ENCODE measurements at regions not wholly inside any gene's neighbourhood (a gene's known extent, or its start where the extent isn't known, plus 50 kb on each side); places are given as distances from the start of the nearest gene placed in this dataset.
"Not testable (repeated sequence)": the region's sequence is repeated elsewhere in the genome, so short reads cannot be mapped to it uniquely, and the experiment has no call there.

DNA sequence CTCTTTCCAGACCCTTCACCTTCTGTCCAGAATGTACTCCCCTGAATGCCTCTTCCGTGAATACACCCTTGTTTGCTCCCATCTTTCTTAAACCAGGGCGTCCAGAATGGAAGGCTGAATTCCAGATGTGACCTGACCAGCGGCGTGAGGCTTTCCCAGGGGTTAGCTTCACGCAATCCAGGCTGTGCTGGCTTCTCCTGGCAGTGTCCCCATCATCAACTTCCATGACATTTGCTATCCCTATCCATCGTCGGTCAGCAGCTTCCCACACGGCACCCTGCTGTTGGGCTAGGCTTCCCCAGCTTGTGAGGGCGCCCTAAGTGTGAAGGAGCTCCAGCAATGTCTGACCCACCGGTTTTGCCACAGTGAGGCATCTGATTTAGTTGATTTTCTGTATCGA lies 339.8 kb upstream of the TNRC6C start:
- Mint-ChIP-seq H3K27ac (no peak overlapping the region), H3K4me1 (peaks cover 5% of the 10 kb centered on the region)

DNA sequence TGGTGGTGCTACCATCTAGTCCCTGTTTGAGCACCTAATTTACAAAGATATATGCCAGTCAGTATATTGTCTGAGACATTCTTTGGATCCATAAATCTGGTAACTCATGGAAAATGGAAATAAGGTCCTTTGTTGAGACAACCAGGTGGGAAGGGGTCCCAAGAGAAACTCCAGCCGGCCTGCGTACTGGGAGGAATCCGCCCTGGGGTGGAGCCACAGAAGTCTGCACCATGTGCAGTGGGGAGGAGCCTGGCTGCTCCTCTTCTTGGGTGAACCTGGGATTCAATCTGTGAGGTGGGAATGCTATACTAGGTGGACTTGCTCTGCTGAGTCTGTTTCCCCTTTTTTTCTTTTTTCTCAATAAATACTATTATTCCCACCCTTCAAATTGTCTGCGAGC lies 339.2 kb upstream of the TNRC6C start:
- Mint-ChIP-seq H3K27me3 (peaks cover 54% of the 10 kb centered on the region), H3K4me3 (no peak overlapping the region), H3K9me3 (peaks cover 3% of the 10 kb centered on the region), H3K27ac (no peak overlapping the region), H3K36me3 (no peaks in the 10 kb centered on the region), H3K4me1 (peaks cover 5% of the 10 kb centered on the region)
- no peak for ATAC-seq

More for the DNA sequence above, 339.8 kb upstream of the TNRC6C start:
- no peak for ATAC-seq
- Mint-ChIP-seq H3K4me3 (no peak overlapping the region), H3K36me3 (no peaks in the 10 kb centered on the region), H3K27me3 (peaks cover 54% of the 10 kb centered on the region), H3K9me3 (peaks cover 3% of the 10 kb centered on the region)

DNA sequence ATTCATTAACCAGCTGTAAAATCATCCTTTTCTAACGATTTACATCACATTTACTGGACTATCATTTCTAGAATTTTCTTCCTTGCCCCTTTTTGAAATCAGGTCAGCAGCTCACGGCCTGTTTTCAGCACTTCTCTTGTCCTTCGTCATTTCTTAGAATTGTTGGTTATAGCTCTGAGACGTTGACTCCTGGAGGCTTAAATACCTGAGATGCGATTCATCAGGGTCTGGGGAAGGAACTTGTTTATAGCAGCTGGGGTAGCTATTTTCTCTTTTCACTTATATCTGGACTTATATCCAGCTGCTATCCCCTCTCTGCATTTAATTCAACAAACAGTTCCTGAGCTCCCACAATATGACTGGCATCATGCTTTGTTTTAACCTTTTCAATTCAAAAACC lies 338.7 kb upstream of the TNRC6C start:
- peaks cover 54% of the 10 kb centered on the region for H3K27me3 Mint-ChIP-seq
- H3K9me3 Mint-ChIP-seq = peaks cover 3% of the 10 kb centered on the region
- peaks cover 5% of the 10 kb centered on the region for H3K4me1 Mint-ChIP-seq
- ATAC-seq = no peak
- H3K27ac Mint-ChIP-seq = no peak overlapping the region
- H3K36me3 Mint-ChIP-seq = no peaks in the 10 kb centered on the region
- H3K4me3 Mint-ChIP-seq = no peak overlapping the region

DNA sequence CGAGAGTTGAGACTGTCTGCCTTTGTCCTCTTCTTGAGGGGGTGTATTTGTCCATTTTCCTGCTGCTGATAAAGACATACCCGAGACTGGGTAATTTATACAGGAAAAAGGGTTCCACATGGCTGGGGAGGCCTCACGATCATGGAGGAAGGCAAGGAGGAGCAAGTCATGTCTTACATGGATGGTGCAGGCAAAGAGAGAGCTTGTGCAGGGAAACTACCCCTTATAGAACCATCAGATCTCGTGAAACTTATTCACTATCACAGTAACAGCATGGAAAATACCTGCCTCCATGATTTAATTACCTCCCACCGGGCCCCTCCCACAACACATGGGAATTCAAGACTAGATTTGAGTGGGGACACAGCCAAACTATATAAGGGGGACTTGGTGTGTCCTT lies 338.2 kb upstream of the TNRC6C start:
- H3K27ac Mint-ChIP-seq = no peak overlapping the region
- no peak overlapping the region for H3K4me3 Mint-ChIP-seq
- no peak for ATAC-seq
- no peaks in the 10 kb centered on the region for H3K36me3 Mint-ChIP-seq
- peaks cover 54% of the 10 kb centered on the region for H3K27me3 Mint-ChIP-seq
- H3K9me3 Mint-ChIP-seq = peaks cover 3% of the 10 kb centered on the region
- peaks cover 5% of the 10 kb centered on the region for H3K4me1 Mint-ChIP-seq

DNA sequence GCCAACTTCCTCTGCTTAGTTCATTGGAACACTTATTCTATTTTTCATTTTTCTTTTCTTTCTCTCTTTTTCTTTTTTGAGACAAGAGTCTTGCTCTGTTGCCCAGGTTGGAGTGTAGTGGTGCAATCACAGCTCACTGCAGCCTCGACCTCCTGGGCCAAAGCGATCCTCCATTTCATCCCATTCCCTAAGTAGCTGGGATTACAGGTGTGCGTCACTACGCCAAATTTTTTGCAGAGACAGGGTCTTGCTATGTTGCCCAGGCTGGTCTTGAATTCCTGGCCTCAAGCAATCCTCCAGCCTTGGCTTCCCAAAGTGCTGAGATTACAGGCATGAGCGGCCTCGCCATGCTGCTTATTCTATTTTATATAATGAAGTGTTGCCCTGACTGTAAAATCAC lies 336.4 kb upstream of the TNRC6C start:
- not testable (repeated sequence) for H3K36me3 Mint-ChIP-seq, H3K4me3 Mint-ChIP-seq, H3K27ac Mint-ChIP-seq, H3K9me3 Mint-ChIP-seq, ATAC-seq, H3K4me1 Mint-ChIP-seq
- peaks cover 57% of the 10 kb centered on the region for H3K27me3 Mint-ChIP-seq

DNA sequence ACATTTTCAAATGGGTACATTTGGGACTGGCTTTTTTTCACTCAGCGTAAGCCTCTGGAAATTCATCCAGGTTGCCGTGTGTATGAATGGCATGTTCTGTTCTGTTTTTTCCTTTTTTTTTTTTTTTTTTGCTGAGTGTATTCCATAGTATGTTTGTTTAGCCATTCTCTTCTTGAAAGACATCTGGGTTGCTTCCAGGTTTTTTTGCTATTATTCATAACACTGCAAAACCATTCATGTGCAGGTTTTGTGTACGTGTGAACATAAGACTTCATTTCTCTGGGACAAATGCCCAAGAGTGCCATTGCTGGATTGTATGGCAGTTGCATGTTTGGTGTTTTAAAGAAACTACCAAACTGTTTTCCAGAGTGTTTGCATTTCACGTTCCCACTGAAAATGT lies 335.9 kb upstream of the TNRC6C start:
- no peak for ATAC-seq
- Mint-ChIP-seq H3K4me3 (no peak overlapping the region), H3K9me3 (peaks cover 8% of the 10 kb centered on the region), H3K4me1 (peaks cover 5% of the 10 kb centered on the region), H3K27ac (no peak overlapping the region), H3K36me3 (peaks cover under 1% of the 10 kb centered on the region), H3K27me3 (peaks cover 57% of the 10 kb centered on the region)

DNA sequence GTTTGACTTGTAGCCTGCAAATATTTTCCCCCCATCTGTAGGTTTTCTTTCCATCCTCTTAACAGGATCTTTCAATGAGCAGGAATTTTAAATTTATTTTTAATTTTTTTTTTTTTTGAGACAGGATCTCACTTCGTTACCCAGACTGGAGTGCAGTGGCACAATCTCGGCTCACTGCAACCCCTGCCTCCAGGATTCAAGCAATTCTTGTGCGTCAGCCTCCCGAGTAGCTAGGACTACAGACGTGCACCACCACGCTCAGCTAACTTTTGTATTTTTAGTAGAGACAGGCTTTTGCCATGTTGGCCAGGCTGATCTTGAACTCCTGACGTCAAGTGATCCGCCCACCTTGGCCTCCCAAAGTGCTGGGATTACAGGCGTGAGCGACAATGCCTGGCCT lies 335.2 kb upstream of the TNRC6C start:
- not testable (repeated sequence) for H3K36me3 Mint-ChIP-seq, H3K4me1 Mint-ChIP-seq, H3K4me3 Mint-ChIP-seq, ATAC-seq, H3K27ac Mint-ChIP-seq
- H3K9me3 Mint-ChIP-seq = peaks cover 12% of the 10 kb centered on the region
- peaks cover 57% of the 10 kb centered on the region for H3K27me3 Mint-ChIP-seq

DNA sequence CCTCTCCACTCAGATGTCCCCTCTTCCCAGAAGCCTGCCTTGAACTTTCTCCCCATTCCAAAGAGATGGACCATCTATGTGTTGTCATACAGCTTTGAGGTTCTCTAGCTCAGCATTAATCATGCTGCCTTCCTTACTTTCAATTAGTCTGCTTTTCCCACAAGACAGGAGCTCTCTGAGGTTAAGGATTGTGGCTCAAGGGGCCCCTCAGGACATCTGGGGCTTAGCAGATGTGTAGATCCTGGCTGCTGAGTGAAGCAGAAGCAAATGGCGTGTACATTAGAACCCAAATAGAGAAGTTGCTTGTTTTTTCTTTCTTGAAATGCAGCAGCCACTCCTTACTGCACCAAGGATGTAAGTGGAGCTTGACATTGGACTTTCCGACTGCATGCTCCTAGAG lies 330.5 kb upstream of the TNRC6C start:
- H3K4me3 Mint-ChIP-seq = no peak overlapping the region
- peaks cover 52% of the 10 kb centered on the region for H3K27me3 Mint-ChIP-seq
- no peak for ATAC-seq
- no peak overlapping the region for H3K27ac Mint-ChIP-seq
- peaks cover 9% of the 10 kb centered on the region for H3K9me3 Mint-ChIP-seq
- peaks cover 5% of the 10 kb centered on the region for H3K36me3 Mint-ChIP-seq
- H3K4me1 Mint-ChIP-seq = no peaks in the 10 kb centered on the region

DNA sequence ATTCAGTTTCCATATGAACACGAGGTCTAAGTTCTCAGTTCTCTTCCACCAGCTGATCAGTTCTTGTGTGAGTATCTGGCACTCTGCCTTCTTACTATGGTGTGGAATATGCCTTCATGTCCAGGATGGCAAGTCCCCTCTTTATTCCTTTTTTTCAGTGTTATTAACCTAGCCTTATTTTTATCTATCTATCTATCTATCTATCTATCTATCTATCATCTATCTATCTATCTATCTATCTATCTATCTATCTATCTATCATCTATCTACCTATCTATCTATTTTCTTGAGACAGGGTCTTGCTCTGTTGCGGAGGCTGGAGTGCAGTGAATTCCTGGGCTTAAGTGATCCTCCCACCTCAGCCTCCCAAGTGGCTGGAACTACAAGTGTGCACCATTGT lies 329.2 kb upstream of the TNRC6C start:
- H3K36me3 Mint-ChIP-seq, H3K9me3 Mint-ChIP-seq, H3K27ac Mint-ChIP-seq, ATAC-seq, H3K4me1 Mint-ChIP-seq, H3K4me3 Mint-ChIP-seq: not testable (repeated sequence)
- peaks cover 60% of the 10 kb centered on the region for H3K27me3 Mint-ChIP-seq

DNA sequence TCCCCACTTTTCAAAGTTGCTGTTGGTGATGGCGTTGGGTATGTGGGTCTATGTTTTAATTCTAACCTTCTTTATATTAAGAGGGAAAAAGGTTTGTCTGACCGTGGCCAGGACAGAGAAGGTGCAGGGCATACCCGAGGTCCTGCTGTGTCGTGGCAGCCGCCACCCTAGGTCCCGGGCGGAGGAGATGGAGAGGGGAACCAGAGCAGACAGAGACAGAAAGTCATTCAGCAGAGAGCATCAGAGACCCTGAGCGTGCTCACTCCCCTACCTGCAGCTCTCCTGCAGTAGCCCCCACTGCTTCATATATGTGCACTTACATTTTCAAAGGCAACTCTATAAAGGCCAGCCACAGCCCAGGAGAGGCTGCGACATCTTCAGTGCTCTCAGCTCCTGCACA lies 327.2 kb upstream of the TNRC6C start:
- Mint-ChIP-seq H3K27ac (no peak overlapping the region), H3K27me3 (peaks cover 79% of the 10 kb centered on the region), H3K4me1 (no peaks in the 10 kb centered on the region), H3K36me3 (peaks cover 5% of the 10 kb centered on the region), H3K4me3 (no peak overlapping the region), H3K9me3 (peaks cover 9% of the 10 kb centered on the region)
- ATAC-seq = no peak

DNA sequence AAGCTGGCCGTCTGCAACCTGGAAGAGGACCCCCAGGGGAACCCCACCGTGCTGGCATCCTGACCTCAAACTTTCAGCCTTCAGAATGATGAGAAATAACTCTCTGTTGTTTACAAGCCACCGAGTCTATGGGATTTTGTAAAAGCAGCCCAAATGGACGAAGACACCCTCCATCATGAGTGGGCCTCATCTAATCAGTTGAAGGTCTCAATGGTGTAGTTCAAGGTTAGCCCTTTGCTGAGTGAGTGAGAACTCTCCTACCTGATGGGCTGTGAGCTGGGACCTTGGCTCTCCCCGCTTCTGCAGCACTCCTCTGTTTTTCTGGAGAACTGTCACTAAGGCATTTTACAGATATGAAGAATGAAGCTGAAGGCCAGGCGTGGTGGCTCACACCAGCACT lies 325.9 kb upstream of the TNRC6C start:
- peaks cover 4% of the 10 kb centered on the region for H3K9me3 Mint-ChIP-seq

DNA sequence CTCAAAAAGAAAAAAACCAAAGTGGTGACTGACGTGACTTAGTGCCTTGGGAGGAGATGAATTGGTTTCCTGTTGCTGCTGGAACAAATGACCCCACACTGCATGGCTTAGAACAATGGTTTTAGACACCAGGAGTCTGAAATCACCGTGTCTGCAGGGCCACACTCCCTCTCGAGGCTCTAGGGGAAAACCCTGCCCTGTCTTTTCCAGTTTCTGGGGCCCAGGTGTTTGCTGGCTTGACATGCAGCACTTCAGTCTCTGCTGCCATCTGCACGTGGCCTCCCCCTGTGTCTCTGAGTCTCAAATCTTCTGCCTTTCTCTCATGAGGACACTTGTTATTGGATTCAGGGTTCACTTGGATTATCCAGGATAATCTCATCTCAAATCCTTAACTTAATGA lies 323.8 kb upstream of the TNRC6C start:
- ATAC-seq = peak; percentile 84
- Mint-ChIP-seq H3K27me3 (peaks cover 63% of the 10 kb centered on the region), H3K9me3 (no peaks in the 10 kb centered on the region), H3K27ac (no peak overlapping the region), H3K36me3 (no peaks in the 10 kb centered on the region), H3K4me1 (no peaks in the 10 kb centered on the region), H3K4me3 (no peak overlapping the region)

More for the DNA sequence above, 325.9 kb upstream of the TNRC6C start:
- no peaks in the 10 kb centered on the region for H3K4me1 Mint-ChIP-seq
- peaks cover 70% of the 10 kb centered on the region for H3K27me3 Mint-ChIP-seq
- no peak overlapping the region for H3K4me3 Mint-ChIP-seq
- no peak for ATAC-seq
- H3K27ac Mint-ChIP-seq = no peak overlapping the region
- H3K36me3 Mint-ChIP-seq = peaks cover 4% of the 10 kb centered on the region

DNA sequence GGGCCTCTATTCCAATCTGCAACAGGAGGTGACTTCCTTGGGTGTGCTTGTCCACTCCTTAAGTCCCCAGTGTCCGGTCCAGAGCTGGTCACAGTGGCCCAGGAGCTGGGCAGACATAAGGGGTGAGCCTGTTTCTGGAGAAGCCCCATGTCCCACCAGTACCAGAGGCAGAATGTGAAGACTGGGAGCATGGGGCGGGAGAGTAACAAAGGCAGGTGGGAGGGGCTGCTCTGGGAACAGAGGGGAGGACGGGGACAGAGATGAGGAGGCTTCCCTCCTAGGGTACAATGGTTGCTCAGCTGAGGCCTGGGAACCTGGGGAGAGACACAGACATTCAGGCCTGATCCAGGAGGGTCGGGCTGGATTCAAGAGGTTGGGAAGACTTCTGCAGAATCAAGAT lies 323.3 kb upstream of the TNRC6C start:
- Mint-ChIP-seq H3K27me3 (peaks cover 63% of the 10 kb centered on the region), H3K9me3 (no peaks in the 10 kb centered on the region), H3K27ac (no peak overlapping the region), H3K36me3 (no peaks in the 10 kb centered on the region), H3K4me1 (no peaks in the 10 kb centered on the region), H3K4me3 (no peak overlapping the region)
- no peak for ATAC-seq

DNA sequence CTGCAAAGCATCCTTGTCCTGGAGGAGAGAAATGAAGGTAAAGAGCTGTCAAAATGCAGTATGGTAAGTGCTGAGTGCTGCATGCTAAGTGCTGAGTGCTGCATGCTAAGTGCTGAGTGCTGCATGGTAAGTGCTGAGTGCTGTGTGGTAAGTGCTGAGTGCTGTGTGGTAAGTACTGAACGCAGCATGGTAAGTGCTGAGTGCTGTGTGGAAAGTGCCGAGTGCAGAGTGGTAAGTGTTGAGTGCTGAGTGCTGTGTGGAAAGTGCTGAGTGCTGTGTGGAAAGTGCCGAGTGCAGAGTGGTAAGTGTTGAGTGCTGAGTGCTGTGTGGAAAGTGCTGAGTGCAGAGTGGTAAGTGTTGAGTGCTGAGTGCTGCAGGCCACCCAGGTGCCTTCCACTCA lies 322.7 kb upstream of the TNRC6C start:
- H3K36me3 Mint-ChIP-seq, H3K4me3 Mint-ChIP-seq, H3K9me3 Mint-ChIP-seq, H3K4me1 Mint-ChIP-seq, ATAC-seq, H3K27ac Mint-ChIP-seq: not testable (repeated sequence)
- H3K27me3 Mint-ChIP-seq = peaks cover 63% of the 10 kb centered on the region

DNA sequence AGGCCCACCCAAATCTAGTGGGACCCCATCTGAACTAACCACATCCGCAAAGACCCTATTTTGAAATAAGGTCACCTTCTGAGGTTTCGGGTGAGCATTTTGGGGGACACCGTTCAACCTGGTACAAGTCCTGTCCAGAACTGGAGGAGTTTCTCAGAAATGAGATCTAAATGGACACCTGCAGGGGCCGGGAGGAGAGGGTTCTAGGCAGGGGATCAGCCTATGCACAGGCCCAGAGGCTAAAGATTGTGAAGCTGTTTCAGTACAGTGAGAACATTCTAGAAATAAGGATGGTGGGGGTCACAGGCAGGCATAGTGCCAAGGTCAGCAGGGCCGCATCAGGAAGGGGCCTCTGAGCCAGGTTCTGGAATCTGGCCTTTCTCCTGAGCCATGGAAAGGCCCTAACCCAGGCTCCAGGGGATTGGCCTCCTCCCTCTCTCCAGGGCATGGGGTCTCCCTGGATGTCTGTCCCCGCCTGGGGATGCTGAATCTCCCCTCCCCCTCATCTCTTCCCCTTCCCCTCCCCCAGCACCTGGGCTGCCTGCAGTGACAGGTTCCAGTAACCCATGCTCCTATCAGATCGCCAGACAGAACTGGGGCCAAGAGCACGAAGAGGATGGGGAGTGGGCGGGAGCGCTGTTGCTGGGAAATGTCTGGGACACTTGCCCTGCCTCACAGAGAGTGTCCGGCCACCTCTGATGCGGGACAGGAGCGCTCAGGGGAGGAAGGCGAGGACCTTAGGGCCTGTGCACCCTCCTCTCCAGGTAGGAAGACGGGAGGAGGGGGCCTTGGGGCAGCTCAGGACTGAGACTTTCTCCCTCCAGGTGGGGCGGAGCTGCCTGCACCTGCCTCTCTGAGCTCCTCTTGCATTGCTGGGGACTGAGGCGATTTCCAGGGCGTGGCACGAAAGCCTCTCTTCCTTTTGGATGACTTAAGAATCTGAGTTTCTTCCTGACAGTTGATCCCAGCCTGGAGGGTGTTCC lies 321.4 kb upstream of the TNRC6C start:
- Mint-ChIP-seq H3K27ac (no peak overlapping the region), H3K9me3 (no peaks in the 10 kb centered on the region), H3K36me3 (no peaks in the 10 kb centered on the region), H3K4me1 (no peaks in the 10 kb centered on the region), H3K27me3 (peaks cover 67% of the 10 kb centered on the region), H3K4me3 (no peak overlapping the region)
- ATAC-seq = no peak

DNA sequence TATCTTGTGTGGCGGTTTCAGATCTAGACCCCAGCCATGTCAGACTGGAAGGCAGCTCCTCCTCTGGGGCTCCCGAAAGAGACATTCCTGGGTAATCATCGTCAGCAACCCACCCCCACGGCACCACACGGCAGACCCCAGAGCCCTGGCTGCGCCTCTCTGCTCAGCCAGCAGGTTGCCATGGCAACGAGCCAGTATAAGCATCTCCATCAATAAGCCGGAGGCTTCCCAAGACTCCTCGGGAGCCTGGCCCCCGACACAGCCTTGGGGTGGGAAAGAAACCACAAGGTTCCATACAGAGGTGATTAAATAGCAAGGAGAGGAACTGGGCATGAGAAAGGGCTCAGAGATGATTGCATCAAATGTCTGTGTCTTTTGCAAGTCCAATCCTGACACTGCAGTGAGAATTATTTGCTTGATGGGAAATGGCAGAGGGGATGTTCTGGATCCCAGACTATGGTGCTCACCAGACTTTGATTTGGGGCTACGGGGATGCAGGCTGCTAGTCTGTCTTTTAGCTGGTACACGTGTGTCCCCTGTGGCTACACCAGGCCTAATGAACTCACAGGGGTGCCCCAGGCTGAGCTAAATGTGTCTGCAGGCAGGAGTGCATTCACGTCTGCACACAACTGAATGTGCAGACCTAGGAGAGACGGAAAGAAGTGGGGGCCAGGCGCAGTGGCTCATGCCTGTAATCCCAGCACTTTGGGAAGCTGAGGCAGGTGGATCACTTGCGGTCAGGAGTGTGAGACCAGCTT lies 320.5 kb upstream of the TNRC6C start:
- Mint-ChIP-seq H3K4me1 (no peaks in the 10 kb centered on the region), H3K36me3 (no peaks in the 10 kb centered on the region), H3K4me3 (no peak overlapping the region), H3K27ac (no peak overlapping the region), H3K27me3 (peaks cover 71% of the 10 kb centered on the region), H3K9me3 (no peaks in the 10 kb centered on the region)
- no peak for ATAC-seq
